GM23338 (cell line): ENCODE measurements at regions not wholly inside any gene's neighbourhood (a gene's known extent, or its start where the extent isn't known, plus 50 kb on each side); places are given as distances from the start of the nearest gene placed in this dataset.

Source experiments
- ATAC-seq: fragments of 200-7000 bp; cut with Tn5 transposase; 3 replicates; pipeline ENCODE4 v1.9.1; 2020
- DNase-seq: peaks from one replicate; pipeline ENCODE4 v3.0.0-alpha.2; 2015; ENCODE audit warnings: low spot score
- H2AFZ ChIP-seq: fragments of 200-600 bp; sonication (generic); 2 replicates; pipeline ENCODE4 v1.8.0; 2016; ENCODE audit warnings: antibody characterized with exemption, mild to moderate bottlenecking, moderate library complexity
- H3F3A ChIP-seq: fragments of 200-600 bp; sonication (generic); replicated peaks from 2 replicates; pipeline ENCODE4 v1.8.0; 2017; ENCODE audit warnings: antibody characterized with exemption, mixed run types, low read depth
- H3K27ac ChIP-seq: fragments of 200-600 bp; sonication (generic); 2 replicates; pipeline ENCODE4 v1.6.1; 2016; ENCODE audit warnings: low read depth
- H3K27me3 ChIP-seq: fragments of 200-600 bp; sonication (generic); 2 replicates; pipeline ENCODE4 v1.8.0; 2016; ENCODE audit warnings: mild to moderate bottlenecking, mixed run types, moderate library complexity; ENCODE audit not compliant: insufficient read depth
- H3K36me3 ChIP-seq: fragments of 200-600 bp; sonication (generic); 2 replicates; pipeline ENCODE4 v1.8.0; 2016; ENCODE audit warnings: mild to moderate bottlenecking; ENCODE audit not compliant: insufficient read depth
- H3K4me1 ChIP-seq: fragments of 200-600 bp; sonication (generic); 2 replicates; pipeline ENCODE4 v1.8.0; 2016; ENCODE audit warnings: mild to moderate bottlenecking, moderate library complexity; ENCODE audit not compliant: insufficient read depth
- H3K4me2 ChIP-seq: fragments of 200-600 bp; sonication (generic); 2 replicates; pipeline ENCODE4 v1.7.1; 2017; ENCODE audit warnings: mixed run types
- H3K4me3 ChIP-seq: fragments of 200-600 bp; sonication (generic); 2 replicates; pipeline ENCODE4 v1.6.1; 2016; ENCODE audit warnings: mixed run types
- H3K79me2 ChIP-seq: fragments of 200-600 bp; sonication (generic); replicated peaks from 2 replicates; pipeline ENCODE4 v1.8.0; 2017; ENCODE audit warnings: mild to moderate bottlenecking; ENCODE audit not compliant: insufficient read depth
- H3K9me2 ChIP-seq: fragments of 200-600 bp; sonication (generic); 2 replicates; pipeline ENCODE4 v1.8.0; 2017; ENCODE audit not compliant: insufficient read depth
- H4K20me1 ChIP-seq: fragments of 200-600 bp; sonication (generic); replicated peaks from 2 replicates; pipeline ENCODE4 v1.8.0; 2017; ENCODE audit warnings: mild to moderate bottlenecking; ENCODE audit not compliant: insufficient read depth
- H3K27ac Mint-ChIP-seq: 2 replicates; pipeline ENCODE4 v1.8.0; 2020; ENCODE audit warnings: inconsistent platforms, mild to moderate bottlenecking, moderate library complexity, mixed read lengths
- H3K27me3 Mint-ChIP-seq: 3 replicates; pipeline ENCODE4 v1.8.0; 2022; ENCODE audit warnings: low read depth, mild to moderate bottlenecking, moderate library complexity, mixed read lengths, inconsistent platforms; ENCODE audit not compliant: insufficient read depth, poor library complexity
- H3K36me3 Mint-ChIP-seq: 3 replicates; pipeline ENCODE4 v1.8.0; 2021; ENCODE audit warnings: low read depth, mild to moderate bottlenecking, inconsistent platforms, moderate library complexity, mixed read lengths
- H3K4me1 Mint-ChIP-seq: 3 replicates; pipeline ENCODE4 v1.8.0; 2020; ENCODE audit warnings: mild to moderate bottlenecking, inconsistent platforms, mixed read lengths
- H3K4me3 Mint-ChIP-seq: 3 replicates; pipeline ENCODE4 v1.8.0; 2021; ENCODE audit warnings: moderate library complexity, mild to moderate bottlenecking, inconsistent platforms, mixed read lengths
- H3K9me3 Mint-ChIP-seq: 3 replicates; pipeline ENCODE4 v1.8.0; 2020; ENCODE audit warnings: moderate library complexity, mild to moderate bottlenecking, inconsistent platforms, mixed read lengths
- EZH2phosphoT487 ChIP-seq: fragments of 200-600 bp; sonication (generic); IDR thresholded peaks from one replicate; pipeline ENCODE4 v1.8.1; 2018; ENCODE audit warnings: antibody characterized with exemption; ENCODE audit not compliant: unreplicated experiment
- JUNB ChIP-seq: IDR thresholded peaks from one replicate; pipeline ENCODE4 v1.6.1; 2016; ENCODE audit warnings: antibody characterized with exemption; ENCODE audit not compliant: unreplicated experiment
- NANOG ChIP-seq: IDR thresholded peaks from 2 replicates; pipeline ENCODE4 v1.6.1; 2016; ENCODE audit warnings: antibody characterized with exemption, borderline replicate concordance
- STAT1 ChIP-seq: IDR thresholded peaks from one replicate; pipeline ENCODE4 v1.6.1; 2016; ENCODE audit warnings: antibody characterized with exemption; ENCODE audit not compliant: unreplicated experiment
- ZNF114 ChIP-seq: fragments of 250-450 bp; sonication (Bioruptor Pico); IDR thresholded peaks from 2 replicates; pipeline ENCODE4 v1.5.0; 2020; ENCODE audit warnings: mild to moderate bottlenecking, moderate library complexity
- ZNF331 ChIP-seq: fragments of 250-450 bp; sonication (Bioruptor Pico); IDR thresholded peaks from 2 replicates; pipeline ENCODE4 v1.5.0; 2020; ENCODE audit warnings: low read depth, mild to moderate bottlenecking, moderate library complexity
- TF ChIP-seq, protein P1 (sequence below): fragments of 250-450 bp; sonication (Bioruptor Pico); IDR thresholded peaks from 2 replicates; pipeline ENCODE4 v1.5.0; 2020; ENCODE audit warnings: mild to moderate bottlenecking, moderate library complexity
- TF ChIP-seq, protein P2 (sequence below), 2 experiments: fragments of 200-600 bp in 1 of 2; sonication (generic) in 1 of 2; conservative IDR thresholded peaks; 2 replicates each; pipeline versions ENCODE4 v1.5.1 to v1.6.1; 2016 to 2017; ENCODE audit warnings: antibody characterized with exemption in 2 of 2, low read depth in 2 of 2, mild to moderate bottlenecking in 2 of 2, moderate library complexity in 1 of 2
- TF ChIP-seq, protein P3 (sequence below): IDR thresholded peaks from one replicate; pipeline ENCODE4 v1.6.1; 2018; ENCODE audit warnings: antibody characterized with exemption; ENCODE audit not compliant: unreplicated experiment
- TF ChIP-seq, protein P4 (sequence below): IDR thresholded peaks from 2 replicates; pipeline ENCODE4 v1.6.1; 2016; ENCODE audit warnings: antibody characterized with exemption

DNA sequence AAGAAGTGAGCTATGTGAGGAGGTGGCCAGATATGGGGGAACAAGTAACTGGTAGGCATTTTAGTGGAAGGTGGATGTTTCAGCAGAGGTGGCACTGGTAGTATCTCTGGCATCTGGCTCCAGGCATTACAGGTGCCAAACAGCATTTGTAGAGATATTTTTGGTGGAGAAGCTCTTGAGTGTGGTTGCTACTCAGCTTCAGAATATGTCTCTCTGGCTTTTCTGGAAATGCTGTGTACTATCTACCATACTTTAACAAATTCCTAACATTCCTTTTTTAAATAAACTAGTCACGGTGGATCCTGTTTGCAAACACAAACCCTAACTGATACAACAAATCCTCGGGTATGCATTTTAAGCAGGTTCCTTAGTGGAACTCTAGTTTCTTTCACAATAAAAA, 128.0 kb downstream of the BARX2 start:
- TF ChIP-seq, protein P1, sequence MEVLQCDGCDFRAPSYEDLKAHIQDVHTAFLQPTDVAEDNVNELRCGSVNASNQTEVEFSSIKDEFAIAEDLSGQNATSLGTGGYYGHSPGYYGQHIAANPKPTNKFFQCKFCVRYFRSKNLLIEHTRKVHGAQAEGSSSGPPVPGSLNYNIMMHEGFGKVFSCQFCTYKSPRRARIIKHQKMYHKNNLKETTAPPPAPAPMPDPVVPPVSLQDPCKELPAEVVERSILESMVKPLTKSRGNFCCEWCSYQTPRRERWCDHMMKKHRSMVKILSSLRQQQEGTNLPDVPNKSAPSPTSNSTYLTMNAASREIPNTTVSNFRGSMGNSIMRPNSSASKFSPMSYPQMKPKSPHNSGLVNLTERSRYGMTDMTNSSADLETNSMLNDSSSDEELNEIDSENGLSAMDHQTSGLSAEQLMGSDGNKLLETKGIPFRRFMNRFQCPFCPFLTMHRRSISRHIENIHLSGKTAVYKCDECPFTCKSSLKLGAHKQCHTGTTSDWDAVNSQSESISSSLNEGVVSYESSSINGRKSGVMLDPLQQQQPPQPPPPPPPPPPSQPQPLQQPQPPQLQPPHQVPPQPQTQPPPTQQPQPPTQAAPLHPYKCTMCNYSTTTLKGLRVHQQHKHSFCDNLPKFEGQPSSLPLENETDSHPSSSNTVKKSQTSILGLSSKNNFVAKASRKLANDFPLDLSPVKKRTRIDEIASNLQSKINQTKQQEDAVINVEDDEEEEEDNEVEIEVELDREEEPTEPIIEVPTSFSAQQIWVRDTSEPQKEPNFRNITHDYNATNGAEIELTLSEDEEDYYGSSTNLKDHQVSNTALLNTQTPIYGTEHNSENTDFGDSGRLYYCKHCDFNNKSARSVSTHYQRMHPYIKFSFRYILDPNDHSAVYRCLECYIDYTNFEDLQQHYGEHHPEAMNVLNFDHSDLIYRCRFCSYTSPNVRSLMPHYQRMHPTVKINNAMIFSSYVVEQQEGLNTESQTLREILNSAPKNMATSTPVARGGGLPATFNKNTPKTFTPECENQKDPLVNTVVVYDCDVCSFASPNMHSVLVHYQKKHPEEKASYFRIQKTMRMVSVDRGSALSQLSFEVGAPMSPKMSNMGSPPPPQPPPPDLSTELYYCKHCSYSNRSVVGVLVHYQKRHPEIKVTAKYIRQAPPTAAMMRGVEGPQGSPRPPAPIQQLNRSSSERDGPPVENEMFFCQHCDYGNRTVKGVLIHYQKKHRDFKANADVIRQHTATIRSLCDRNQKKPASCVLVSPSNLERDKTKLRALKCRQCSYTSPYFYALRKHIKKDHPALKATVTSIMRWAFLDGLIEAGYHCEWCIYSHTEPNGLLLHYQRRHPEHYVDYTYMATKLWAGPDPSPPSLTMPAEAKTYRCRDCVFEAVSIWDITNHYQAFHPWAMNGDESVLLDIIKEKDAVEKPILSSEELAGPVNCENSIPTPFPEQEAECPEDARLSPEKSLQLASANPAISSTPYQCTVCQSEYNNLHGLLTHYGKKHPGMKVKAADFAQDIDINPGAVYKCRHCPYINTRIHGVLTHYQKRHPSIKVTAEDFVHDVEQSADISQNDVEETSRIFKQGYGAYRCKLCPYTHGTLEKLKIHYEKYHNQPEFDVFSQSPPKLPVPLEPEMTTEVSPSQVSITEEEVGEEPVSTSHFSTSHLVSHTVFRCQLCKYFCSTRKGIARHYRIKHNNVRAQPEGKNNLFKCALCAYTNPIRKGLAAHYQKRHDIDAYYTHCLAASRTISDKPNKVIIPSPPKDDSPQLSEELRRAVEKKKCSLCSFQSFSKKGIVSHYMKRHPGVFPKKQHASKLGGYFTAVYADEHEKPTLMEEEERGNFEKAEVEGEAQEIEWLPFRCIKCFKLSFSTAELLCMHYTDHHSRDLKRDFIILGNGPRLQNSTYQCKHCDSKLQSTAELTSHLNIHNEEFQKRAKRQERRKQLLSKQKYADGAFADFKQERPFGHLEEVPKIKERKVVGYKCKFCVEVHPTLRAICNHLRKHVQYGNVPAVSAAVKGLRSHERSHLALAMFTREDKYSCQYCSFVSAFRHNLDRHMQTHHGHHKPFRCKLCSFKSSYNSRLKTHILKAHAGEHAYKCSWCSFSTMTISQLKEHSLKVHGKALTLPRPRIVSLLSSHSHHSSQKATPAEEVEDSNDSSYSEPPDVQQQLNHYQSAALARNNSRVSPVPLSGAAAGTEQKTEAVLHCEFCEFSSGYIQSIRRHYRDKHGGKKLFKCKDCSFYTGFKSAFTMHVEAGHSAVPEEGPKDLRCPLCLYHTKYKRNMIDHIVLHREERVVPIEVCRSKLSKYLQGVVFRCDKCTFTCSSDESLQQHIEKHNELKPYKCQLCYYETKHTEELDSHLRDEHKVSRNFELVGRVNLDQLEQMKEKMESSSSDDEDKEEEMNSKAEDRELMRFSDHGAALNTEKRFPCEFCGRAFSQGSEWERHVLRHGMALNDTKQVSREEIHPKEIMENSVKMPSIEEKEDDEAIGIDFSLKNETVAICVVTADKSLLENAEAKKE = no peak
- TF ChIP-seq STAT1 = no peak
- no peak for TF ChIP-seq EZH2phosphoT487
- TF ChIP-seq, protein P2, sequence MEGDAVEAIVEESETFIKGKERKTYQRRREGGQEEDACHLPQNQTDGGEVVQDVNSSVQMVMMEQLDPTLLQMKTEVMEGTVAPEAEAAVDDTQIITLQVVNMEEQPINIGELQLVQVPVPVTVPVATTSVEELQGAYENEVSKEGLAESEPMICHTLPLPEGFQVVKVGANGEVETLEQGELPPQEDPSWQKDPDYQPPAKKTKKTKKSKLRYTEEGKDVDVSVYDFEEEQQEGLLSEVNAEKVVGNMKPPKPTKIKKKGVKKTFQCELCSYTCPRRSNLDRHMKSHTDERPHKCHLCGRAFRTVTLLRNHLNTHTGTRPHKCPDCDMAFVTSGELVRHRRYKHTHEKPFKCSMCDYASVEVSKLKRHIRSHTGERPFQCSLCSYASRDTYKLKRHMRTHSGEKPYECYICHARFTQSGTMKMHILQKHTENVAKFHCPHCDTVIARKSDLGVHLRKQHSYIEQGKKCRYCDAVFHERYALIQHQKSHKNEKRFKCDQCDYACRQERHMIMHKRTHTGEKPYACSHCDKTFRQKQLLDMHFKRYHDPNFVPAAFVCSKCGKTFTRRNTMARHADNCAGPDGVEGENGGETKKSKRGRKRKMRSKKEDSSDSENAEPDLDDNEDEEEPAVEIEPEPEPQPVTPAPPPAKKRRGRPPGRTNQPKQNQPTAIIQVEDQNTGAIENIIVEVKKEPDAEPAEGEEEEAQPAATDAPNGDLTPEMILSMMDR (conservative IDR thresholded peaks at IDR 0.05; ENCODE audit: low read depth in 2 of 2) = no peak
- TF ChIP-seq NANOG = no peak
- TF ChIP-seq ZNF331 = no peak
- no peak for TF ChIP-seq JUNB
- TF ChIP-seq, protein P3, sequence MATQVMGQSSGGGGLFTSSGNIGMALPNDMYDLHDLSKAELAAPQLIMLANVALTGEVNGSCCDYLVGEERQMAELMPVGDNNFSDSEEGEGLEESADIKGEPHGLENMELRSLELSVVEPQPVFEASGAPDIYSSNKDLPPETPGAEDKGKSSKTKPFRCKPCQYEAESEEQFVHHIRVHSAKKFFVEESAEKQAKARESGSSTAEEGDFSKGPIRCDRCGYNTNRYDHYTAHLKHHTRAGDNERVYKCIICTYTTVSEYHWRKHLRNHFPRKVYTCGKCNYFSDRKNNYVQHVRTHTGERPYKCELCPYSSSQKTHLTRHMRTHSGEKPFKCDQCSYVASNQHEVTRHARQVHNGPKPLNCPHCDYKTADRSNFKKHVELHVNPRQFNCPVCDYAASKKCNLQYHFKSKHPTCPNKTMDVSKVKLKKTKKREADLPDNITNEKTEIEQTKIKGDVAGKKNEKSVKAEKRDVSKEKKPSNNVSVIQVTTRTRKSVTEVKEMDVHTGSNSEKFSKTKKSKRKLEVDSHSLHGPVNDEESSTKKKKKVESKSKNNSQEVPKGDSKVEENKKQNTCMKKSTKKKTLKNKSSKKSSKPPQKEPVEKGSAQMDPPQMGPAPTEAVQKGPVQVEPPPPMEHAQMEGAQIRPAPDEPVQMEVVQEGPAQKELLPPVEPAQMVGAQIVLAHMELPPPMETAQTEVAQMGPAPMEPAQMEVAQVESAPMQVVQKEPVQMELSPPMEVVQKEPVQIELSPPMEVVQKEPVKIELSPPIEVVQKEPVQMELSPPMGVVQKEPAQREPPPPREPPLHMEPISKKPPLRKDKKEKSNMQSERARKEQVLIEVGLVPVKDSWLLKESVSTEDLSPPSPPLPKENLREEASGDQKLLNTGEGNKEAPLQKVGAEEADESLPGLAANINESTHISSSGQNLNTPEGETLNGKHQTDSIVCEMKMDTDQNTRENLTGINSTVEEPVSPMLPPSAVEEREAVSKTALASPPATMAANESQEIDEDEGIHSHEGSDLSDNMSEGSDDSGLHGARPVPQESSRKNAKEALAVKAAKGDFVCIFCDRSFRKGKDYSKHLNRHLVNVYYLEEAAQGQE = no peak
- no peak for TF ChIP-seq ZNF114 (CRISPR knock-in tag)
- TF ChIP-seq, protein P4, sequence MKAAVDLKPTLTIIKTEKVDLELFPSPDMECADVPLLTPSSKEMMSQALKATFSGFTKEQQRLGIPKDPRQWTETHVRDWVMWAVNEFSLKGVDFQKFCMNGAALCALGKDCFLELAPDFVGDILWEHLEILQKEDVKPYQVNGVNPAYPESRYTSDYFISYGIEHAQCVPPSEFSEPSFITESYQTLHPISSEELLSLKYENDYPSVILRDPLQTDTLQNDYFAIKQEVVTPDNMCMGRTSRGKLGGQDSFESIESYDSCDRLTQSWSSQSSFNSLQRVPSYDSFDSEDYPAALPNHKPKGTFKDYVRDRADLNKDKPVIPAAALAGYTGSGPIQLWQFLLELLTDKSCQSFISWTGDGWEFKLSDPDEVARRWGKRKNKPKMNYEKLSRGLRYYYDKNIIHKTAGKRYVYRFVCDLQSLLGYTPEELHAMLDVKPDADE = no peak
- Histone ChIP-seq H2AFZ (no peak overlapping the region), H3K4me3 (no peak overlapping the region), H4K20me1 (no peaks in the 10 kb centered on the region), H3K36me3 (peaks cover 5% of the 10 kb centered on the region; the same call in 1 of the 2 replicates), H3K79me2 (no peaks in the 10 kb centered on the region), H3K27ac (no peak overlapping the region), H3K4me1 (no peaks in the 10 kb centered on the region), H3K9me2 (no peaks in the 10 kb centered on the region), H3K27me3 (no peaks in the 10 kb centered on the region), H3F3A (no peaks in the 10 kb centered on the region), H3K4me2 (no peak overlapping the region)
- DNase-seq (no peak), ATAC-seq (no peak)
- Mint-ChIP-seq H3K27me3 (no peaks in the 10 kb centered on the region), H3K36me3 (no peaks in the 10 kb centered on the region), H3K9me3 (peaks cover 7% of the 10 kb centered on the region; the same call in 1 of the 3 replicates), H3K27ac (no peak overlapping the region), H3K4me3 (no peak overlapping the region), H3K4me1 (no peaks in the 10 kb centered on the region)
